HFFc6 (cell line): ENCODE measurements at regions not wholly inside any gene's neighbourhood (a gene's known extent, or its start where the extent isn't known, plus 50 kb on each side); places are given as distances from the start of the nearest gene placed in this dataset.
"Not testable (repeated sequence)": the region's sequence is repeated elsewhere in the genome, so short reads cannot be mapped to it uniquely, and the experiment has no call there.

Experiments
- DNase-seq: peaks from one replicate; pipeline ENCODE4 v3.0.0-alpha.2; 2018
- H3K27ac Mint-ChIP-seq: 2 replicates; pipeline ENCODE4 v1.8.0; 2020; ENCODE audit warnings: mild to moderate bottlenecking, mixed read lengths
- H3K27me3 Mint-ChIP-seq: 2 replicates; pipeline ENCODE4 v1.8.0; 2021; ENCODE audit warnings: mild to moderate bottlenecking, moderate library complexity, mixed read lengths; ENCODE audit not compliant: insufficient read depth
- H3K36me3 Mint-ChIP-seq: 2 replicates; pipeline ENCODE4 v1.8.0; 2021; ENCODE audit warnings: low read depth, mixed read lengths
- H3K4me1 Mint-ChIP-seq: 2 replicates; pipeline ENCODE4 v1.8.0; 2020; ENCODE audit warnings: low read depth, mixed read lengths
- H3K4me3 Mint-ChIP-seq: 2 replicates; pipeline ENCODE4 v1.8.0; 2020; ENCODE audit warnings: mild to moderate bottlenecking, moderate library complexity, mixed read lengths
- H3K9me3 Mint-ChIP-seq: 2 replicates; pipeline ENCODE4 v1.8.0; 2020; ENCODE audit warnings: mild to moderate bottlenecking, mixed read lengths
- TF ChIP-seq, protein P1 (sequence below): fragments of 200-600 bp; sonication (generic); IDR thresholded peaks from 2 replicates; pipeline ENCODE4 v1.5.0; 2021; ENCODE audit warnings: antibody characterized with exemption, mild to moderate bottlenecking

DNA sequence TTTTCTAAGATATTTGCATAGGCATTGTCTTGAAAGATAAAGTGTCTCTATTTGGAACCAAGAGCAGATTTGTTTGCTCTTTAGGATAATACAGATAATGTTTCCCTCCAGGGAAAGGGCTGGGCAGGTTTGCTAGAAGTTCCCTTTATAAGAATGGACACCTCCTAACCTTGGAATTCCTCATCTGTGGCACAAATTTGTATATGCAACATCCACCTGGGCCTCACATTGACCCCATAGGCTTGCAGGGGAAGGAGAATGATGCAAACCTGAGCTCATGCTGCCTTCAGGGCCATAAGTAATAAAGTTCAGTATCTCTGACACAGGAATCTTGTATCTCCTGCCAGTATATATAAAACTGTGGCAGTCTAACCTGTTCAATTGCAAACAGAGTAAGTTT lies 508.4 kb upstream of the MIR17HG start:
- no peaks in the 10 kb centered on the region for H3K36me3 Mint-ChIP-seq
- peaks cover 7% of the 10 kb centered on the region; the same call in 1 of the 2 replicates for H3K4me1 Mint-ChIP-seq
- no peak overlapping the region for H3K27ac Mint-ChIP-seq
- no peaks in the 10 kb centered on the region for H3K9me3 Mint-ChIP-seq
- TF ChIP-seq, protein P1, sequence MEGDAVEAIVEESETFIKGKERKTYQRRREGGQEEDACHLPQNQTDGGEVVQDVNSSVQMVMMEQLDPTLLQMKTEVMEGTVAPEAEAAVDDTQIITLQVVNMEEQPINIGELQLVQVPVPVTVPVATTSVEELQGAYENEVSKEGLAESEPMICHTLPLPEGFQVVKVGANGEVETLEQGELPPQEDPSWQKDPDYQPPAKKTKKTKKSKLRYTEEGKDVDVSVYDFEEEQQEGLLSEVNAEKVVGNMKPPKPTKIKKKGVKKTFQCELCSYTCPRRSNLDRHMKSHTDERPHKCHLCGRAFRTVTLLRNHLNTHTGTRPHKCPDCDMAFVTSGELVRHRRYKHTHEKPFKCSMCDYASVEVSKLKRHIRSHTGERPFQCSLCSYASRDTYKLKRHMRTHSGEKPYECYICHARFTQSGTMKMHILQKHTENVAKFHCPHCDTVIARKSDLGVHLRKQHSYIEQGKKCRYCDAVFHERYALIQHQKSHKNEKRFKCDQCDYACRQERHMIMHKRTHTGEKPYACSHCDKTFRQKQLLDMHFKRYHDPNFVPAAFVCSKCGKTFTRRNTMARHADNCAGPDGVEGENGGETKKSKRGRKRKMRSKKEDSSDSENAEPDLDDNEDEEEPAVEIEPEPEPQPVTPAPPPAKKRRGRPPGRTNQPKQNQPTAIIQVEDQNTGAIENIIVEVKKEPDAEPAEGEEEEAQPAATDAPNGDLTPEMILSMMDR, result no peak
- no peak overlapping the region for H3K4me3 Mint-ChIP-seq
- H3K27me3 Mint-ChIP-seq, result peaks cover 6% of the 10 kb centered on the region; the same call in 1 of the 2 replicates
- no peak for DNase-seq

DNA sequence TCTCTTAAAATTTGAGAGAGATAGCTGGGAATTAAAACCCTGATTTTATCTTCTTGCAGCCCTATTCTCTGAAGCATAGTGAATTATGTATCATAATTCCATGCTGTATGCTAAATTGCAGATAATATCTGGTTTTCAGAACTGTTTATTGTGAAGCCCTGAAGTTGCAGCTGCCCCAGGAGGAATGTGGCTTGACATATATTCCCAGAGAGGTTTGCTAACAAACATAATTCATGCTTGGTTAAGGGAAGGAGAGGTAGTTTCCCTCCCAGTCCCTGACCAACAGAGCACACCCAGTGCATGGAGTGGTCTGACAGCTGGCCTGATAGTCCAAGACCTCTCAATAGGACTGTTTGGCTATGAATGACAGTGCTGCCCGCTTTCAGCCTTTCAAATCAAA lies 500.6 kb upstream of the MIR17HG start:
- Mint-ChIP-seq H3K9me3 (no peaks in the 10 kb centered on the region), H3K4me1 (no peaks in the 10 kb centered on the region; the same call in 1 of the 2 replicates), H3K4me3 (no peak overlapping the region), H3K27me3 (peaks cover 7% of the 10 kb centered on the region), H3K36me3 (0 out of 2 replicates have a peak, but pooled peaks cover 5% of the 10 kb centered on the region), H3K27ac (no peak overlapping the region)
- DNase-seq, result no peak
- TF ChIP-seq, protein P1, result no peak

DNA sequence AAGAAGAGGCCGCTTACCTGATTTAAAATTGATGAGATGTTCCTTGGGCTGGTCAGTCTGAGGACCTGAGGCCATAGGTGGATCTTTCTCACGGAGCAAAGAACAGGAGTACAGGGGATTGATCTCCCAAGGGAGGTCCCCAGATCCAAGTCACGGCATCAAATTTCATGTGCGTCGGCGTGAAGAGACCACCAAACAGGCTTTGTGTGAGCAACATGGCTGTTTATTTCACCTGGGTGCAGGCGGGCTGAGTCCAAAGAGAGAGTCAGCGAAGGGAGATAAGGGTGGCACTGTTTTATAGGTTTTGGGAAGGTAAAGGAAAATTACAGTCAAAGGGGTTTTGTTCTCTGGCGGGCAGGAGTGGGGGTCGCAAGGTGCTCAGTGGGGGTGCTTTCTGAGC lies 493.8 kb upstream of the MIR17HG start:
- not testable (repeated sequence) for DNase-seq, H3K36me3 Mint-ChIP-seq, H3K9me3 Mint-ChIP-seq, H3K27ac Mint-ChIP-seq, H3K4me1 Mint-ChIP-seq, H3K4me3 Mint-ChIP-seq
- peaks cover 15% of the 10 kb centered on the region for H3K27me3 Mint-ChIP-seq

DNA sequence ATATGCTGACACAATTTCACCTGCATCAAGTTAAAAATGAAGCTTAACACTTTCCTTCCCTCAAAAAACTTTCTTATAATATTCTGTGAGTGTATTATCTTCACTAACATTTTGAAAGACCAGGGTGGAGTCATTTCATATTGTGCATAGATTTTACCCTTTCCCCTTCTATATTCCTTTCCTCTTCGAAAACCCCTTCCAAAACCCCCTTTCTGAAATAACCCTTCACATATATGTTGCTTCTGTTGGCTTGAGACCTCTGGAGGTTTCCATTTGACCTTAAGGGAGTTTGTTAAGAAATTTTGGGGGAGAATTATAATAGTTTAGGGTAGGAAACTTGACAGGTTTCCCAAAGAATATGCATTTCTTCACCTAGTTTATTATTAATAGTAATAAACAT lies 489.6 kb upstream of the MIR17HG start:
- TF ChIP-seq, protein P1, result no peak
- Mint-ChIP-seq H3K27me3 (peaks cover 10% of the 10 kb centered on the region), H3K36me3 (no peaks in the 10 kb centered on the region), H3K4me3 (no peak overlapping the region), H3K27ac (no peak overlapping the region), H3K4me1 (no peaks in the 10 kb centered on the region), H3K9me3 (no peaks in the 10 kb centered on the region)
- DNase-seq, result no peak

DNA sequence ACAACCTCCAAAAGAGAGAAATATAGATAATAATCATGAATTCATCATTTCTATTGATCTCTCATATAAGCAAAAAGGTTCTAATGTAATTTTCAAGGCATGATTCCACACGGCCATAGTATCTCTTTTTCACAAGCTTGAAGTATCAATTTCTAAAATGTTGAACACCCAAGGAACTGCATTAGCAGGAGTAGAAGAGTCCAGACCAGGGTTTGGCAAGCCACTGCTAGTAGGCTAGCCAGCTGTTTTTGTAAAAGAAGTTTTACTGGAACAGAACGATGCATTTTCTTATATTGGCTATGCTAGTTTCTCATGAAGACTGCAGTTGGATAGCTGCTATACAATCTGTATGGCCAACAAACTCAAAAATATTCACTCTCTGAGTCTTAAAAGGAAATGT lies 481.5 kb upstream of the MIR17HG start:
- Mint-ChIP-seq H3K27me3 (no peaks in the 10 kb centered on the region), H3K9me3 (no peaks in the 10 kb centered on the region), H3K4me1 (peaks cover 12% of the 10 kb centered on the region), H3K27ac (no peak overlapping the region), H3K36me3 (no peaks in the 10 kb centered on the region), H3K4me3 (no peak overlapping the region)
- TF ChIP-seq, protein P1, result no peak
- DNase-seq, result no peak

DNA sequence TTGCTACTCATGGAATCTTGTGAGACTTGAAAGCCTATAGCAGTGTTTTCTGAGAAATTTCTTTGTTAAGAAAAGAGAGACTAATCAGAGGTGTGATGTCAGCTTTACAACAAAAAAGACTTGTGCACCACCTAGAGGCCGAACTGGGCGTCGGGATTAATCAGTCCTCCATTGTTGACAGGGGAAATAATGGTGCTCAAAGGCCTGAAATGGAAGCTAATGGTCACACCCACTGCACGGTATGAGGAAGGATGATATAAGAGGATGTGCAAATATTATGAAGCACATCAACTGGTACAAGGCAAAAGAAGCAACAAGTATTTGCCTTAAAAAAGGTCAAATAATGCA lies 480.2 kb upstream of the MIR17HG start:
- peak; percentile 73 for DNase-seq
- Mint-ChIP-seq H3K4me3 (peak overlapping the region; percentile 1; the same call in 1 of the 2 replicates), H3K27me3 (no peaks in the 10 kb centered on the region), H3K9me3 (no peaks in the 10 kb centered on the region), H3K4me1 (peaks cover 12% of the 10 kb centered on the region), H3K27ac (no peak overlapping the region), H3K36me3 (no peaks in the 10 kb centered on the region)
- TF ChIP-seq, protein P1, result peak; percentile 90
